ENCODE measurements at regions not wholly inside any gene's neighbourhood (a gene's known extent, or its start where the extent isn't known, plus 50 kb on each side); places are given as distances from the start of the nearest gene placed in this dataset.

- no peak for TF ChIP-seq CTCF (IDR thresholded peaks at IDR 0.05)
- TF ChIP-seq POLR2A (IDR thresholded peaks at IDR 0.05) = no peak
Observed at GRCh38 chr2:121866789-121867188, 111.3 kb downstream of the TSN start.

Measured in body of pancreas (tissue), 4 donors.